GM19324 (cell line): ENCODE measurements at regions not wholly inside any gene's neighbourhood (a gene's known extent, or its start where the extent isn't known, plus 50 kb on each side); places are given as distances from the start of the nearest gene placed in this dataset.
"Not testable (repeated sequence)": the region's sequence is repeated elsewhere in the genome, so short reads cannot be mapped to it uniquely, and the experiment has no call there.

Source experiments
- ATAC-seq: cut with Tn5 transposase; IDR thresholded peaks from one replicate; pipeline ENCODE4 v1.9.1; 2021; ENCODE audit warnings: mild to moderate bottlenecking, moderate library complexity; ENCODE audit not compliant: unreplicated experiment, low FRiP score

DNA sequence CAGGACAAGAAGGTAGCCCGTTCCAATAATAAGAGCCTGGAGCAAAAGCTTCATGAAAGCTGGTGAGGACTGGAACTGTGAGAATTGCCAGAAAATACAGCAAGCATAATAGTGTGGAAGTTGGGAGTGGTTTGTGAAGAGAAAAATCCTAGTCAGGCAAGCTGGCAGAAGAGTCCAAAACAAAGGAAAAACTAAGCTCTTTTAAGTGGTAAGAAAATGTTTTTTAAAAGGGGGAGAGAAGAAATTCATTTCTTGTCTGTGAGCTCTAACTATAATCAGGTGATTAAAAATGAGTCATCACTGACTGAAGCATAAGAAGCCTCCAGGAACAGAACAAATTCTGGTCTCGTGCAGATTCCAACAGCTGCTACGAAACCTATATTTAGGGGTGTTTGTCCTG, 102.6 kb downstream of the CAAP1 start:
- ATAC-seq = no peak

DNA sequence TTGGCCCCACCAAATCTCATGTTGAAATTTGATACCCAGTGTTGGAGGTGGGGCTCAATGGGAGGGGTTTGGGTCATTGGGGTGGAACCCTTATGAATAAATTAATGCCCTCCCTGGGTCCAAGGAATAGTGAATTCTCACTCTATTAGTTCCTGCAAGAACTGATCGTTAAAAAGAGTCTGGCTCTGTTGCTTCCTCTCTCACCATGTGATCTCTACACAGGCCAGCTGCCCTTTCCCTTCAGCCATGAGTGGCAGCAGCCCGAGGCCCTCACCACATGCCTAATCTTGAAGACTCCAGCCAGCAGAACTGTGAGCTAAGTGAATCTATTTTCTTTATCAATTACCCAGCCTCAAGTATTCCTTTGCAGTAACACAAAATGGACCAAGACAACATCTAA, 106.0 kb downstream of the CAAP1 start:
- no peak for ATAC-seq

DNA sequence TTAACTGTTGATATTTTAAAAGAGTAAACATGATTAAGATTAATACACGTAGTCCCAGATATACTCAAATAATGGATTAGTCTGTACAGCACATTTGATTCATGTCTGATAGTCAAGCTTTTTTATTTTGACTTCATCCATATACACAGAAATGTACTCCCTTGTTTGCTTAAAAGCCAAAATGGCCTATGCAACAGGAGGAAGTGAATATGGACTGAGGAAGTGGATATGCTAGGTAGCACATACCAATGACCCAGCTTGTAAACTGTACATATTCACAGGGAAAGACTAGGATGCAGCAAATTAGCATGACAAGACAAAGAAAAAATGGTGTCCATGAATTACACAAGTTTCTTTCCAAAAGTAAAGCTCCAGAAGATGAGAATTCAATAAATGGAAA, 109.7 kb downstream of the CAAP1 start:
- no peak for ATAC-seq

DNA sequence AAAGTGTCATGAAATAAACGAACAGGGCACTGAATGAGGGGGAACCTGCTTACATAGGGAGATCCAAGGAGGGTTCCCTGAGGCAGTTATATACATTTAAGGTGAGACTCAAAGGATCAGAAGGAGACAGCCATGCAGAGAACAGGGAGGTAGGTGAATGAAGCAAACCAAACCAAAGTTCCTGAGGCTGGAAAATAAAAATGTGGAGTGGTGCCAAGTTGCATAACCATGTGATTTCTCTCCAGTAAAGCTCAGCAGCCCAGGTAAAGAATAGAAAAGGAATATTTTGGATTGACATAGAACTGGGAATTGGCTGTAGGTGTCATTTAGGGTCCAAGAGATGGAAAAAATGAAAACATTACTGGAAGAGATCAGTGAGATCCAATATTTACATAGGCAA, 110.7 kb downstream of the CAAP1 start:
- ATAC-seq = no peak

DNA sequence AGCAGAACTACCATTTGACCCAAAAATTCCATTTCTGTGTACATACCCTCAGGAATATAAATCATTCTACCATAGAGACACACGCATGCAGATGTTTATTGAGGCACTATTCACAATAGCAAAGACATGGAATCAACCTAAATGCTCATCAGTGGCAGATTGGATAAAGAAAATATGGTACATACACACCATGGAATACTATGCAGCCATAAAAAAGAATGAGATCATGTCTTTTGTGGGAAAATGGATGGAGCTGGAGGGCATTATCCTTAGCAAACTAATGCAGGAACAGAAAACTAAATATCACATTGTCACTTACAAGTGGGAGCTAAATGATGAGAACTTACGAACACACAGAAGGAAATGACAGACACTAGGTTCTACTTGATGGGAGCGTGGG, 112.3 kb downstream of the CAAP1 start:
- not testable (repeated sequence) for ATAC-seq

DNA sequence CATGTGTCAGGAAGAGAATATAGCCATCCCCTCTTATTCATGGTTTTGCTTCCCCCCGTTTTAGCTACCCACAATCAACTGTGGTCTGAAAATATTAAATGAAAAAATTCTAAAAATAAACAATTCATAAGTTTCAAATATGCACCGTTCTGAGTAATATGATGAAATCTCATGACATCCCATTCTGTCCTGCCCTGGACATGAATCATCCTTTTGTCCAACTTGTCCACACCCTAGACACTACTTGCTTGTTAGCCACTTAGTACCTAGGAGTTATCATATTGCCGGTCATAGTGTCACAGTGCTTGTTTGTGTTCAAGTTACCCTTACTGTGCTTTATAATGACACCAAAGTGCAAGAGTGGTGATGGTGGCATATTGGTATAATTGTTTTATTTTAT, 113.5 kb downstream of the CAAP1 start:
- no peak for ATAC-seq

DNA sequence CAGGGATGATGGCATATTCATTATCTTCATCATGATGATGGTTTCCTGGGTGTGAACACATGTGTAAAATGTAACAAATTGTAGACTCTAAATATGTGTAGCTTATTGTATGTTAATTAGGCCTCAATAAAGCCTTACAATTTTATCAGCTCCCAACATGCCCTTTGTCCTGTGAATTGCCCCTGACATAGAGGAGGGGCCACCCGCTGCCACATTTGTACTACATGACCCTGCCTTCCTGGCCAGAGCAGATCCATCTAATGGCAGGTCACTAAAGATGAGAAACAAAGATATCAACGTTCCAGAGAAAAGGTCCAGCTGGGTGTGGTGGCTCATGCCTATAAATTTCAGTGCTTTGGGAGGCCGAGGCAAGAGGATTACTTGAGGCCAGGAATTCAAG, 117.2 kb downstream of the CAAP1 start:
- no peak for ATAC-seq

DNA sequence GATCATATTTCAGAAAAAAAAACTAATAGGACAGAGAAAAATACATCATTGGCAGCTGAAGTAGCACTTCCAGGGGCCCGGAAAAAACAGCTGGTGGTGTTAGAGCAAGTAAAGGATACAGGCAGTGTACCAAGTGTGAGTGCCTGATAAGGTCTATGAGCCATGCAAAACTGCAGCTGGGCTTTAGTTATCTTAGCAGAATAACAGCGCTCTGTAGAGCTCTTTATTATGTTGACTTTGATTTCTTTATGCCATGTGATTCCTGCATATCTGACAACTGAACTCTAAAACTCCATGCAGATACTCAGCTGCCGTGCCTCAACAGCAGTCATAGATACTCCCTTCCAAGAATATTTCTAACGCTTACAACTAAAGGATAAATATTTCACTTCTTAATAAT, 119.5 kb downstream of the CAAP1 start:
- ATAC-seq = no peak

DNA sequence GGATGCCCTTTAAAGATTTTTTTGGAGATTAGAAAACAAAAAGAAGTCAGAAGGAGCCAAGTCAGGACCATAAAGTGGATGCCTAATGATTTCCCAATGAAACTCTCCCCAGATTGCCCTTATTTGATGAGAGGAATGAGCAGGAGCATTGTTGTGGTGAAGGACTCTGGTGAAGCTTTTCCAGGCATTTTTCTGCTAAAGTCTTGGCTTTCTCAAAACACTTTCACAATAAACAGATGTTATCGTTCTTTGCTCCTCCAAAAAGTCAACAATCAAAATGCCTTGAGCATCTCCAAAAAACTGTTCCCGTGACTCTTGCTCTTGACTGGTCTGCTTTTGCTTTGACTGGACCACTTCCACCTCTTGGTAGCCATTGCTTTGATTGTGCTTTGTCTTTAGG, 121.8 kb downstream of the CAAP1 start:
- ATAC-seq = no peak

DNA sequence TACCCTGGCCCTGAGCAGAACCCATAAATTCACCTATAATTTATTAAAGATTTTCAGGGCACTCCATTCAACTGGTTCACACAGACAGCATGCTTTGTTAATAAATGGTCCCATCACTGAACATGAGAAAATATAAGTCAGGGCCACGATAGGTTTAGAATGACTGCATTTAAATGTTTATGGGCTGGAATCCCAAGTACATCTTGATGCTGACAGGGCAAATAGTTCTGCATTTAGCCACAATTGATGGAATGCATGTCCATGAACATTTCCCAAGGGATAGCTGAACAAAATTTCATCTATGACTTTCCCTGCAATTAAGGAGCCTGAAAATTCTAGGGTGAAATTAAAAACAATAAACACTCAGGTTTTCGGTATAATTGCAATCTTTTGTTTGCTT, 124.5 kb downstream of the CAAP1 start:
- ATAC-seq = no peak

DNA sequence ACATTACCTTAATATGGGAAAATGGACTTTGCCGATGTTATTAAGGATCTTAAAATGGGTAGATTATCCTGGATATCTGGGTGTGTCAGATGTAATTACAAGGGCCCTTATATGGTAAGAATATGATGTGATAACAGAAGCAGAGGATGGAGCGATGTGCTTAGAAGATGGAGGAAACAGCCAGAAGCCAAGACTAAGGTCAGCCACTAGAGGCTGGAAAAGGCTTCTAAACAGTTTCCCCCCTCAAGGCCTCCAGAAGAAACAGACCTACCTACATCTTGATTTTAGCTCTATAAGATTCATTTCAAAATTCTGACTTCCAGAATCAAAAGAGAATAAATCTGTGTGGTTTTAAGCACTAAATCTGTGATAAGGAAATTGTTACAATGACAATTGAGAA, 131.9 kb downstream of the CAAP1 start:
- ATAC-seq = no peak

DNA sequence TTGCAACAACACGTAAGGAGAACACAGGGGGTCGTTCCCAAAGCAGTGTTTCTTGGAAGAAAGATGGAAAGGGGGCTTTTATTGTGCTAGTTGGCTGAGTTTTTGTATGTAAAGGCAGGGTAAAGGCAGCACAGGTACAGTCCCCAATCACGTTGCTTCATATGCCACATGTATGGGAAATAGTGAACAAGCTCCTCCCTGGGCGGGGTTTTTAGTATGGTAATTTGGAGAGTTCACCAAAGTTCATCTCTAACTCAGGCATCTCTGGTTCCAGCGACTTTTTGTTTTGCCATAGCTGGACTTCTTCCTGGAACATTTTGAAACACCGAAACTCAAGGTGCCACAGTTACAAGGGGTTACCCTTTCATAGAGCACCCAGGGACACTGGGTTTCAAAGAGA, 133.9 kb downstream of the CAAP1 start:
- no peak for ATAC-seq

DNA sequence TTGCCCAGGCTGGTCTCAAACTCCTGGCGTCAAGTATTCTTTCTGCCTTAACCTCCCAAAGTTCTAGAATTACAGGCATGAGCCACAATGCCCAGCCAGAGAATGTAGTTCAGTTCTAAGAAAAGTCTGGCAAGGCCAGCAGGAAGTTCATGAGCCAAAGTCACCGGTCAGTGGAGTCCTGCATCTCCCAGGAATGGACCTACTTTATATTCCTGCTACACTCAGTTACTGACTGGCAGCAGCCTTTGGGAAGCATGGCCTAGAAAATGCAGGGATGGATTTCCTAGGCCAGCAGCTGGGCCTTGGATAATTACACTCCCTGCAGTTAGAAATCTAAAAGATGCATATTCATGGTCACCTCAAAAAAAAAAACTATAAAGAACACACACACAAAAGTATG, 135.7 kb downstream of the CAAP1 start:
- ATAC-seq = no peak

DNA sequence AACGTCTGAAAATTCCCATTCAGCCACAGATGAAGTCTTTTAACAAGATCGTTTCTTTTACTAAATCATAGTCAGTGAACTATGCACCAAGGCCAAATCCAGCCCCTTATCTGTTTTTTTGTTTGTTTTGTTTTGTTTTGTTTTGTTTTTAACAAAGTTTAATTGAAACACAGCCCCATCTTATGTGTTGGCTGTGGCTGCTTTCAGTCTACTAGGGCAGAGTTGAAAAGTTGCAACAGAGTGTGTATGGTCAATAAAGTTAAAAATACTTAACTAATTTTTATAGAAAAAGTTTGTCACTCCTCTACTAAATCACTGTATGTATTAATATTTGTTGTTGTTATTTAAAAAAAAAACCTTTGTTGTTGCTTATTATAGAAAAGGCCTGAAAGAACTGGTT, 137.1 kb downstream of the CAAP1 start:
- ATAC-seq = no peak

DNA sequence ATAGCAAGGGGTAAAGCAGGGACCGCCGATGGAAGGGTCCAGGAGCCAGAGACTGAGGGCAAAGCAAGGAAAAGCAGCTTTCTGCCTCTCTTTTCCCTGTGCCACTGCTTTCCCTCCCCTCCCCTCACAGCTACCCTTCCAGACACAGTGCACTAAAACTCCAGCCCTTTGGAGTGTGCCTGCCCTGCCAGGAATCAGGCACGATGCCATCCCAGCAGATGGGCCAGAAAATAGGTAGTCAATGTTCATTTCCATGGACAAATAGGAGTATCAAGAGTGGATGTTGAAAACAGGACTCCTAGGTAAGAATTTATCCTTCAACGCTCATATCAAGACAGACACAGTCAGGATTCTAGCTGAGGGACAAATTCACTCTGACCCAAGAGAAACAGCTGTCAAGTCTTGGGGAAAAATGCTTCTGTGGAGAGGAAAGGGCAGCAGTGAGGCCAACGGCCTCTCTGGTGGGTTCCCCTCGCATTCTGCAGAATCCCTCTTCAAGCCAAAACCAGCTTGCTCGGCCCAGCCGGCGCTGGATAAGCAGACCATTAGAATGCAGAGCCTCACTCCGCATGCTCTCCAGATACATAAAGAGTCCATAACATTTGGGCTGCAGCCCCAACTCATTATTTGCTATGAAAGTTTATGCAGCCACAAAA, 138.0 kb downstream of the CAAP1 start:
- no peak for ATAC-seq

DNA sequence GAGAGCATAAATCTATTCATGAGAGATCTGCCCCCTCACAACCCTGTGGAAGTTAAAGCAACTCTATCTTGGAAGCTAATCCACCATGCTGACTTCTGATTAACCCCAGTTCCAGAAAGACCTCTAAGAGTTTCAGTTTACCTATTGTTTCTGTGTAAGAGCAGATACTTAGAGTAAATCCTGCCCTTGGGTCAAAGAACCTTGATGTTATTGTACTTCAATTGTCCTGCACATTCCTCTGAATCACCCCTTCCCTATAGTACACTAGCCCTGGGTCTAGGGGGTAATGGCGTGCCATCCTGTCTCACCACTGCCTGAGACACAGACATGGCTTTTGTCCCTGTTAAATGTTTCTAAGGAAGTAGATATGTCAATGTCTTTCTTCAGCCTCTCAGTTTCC, 138.6 kb downstream of the CAAP1 start:
- ATAC-seq = no peak

DNA sequence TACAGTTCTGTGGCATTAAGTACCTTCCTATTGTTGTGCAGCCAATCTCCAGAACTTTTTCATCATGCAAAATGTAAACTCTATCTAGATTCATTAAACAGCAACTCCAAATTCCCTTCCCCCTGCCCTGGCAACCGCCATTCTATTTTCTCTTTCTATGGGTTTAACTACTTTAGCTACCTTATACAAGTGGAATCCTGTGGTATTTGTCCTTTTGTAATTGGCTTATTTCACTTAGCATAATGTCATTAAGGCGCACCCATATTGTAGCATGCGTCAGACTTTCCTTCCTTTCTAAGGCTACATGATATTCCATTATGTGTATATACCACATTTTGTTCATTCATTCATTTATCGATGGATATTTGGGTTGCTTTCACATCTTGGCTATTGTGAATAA, 142.4 kb downstream of the CAAP1 start:
- no peak for ATAC-seq

DNA sequence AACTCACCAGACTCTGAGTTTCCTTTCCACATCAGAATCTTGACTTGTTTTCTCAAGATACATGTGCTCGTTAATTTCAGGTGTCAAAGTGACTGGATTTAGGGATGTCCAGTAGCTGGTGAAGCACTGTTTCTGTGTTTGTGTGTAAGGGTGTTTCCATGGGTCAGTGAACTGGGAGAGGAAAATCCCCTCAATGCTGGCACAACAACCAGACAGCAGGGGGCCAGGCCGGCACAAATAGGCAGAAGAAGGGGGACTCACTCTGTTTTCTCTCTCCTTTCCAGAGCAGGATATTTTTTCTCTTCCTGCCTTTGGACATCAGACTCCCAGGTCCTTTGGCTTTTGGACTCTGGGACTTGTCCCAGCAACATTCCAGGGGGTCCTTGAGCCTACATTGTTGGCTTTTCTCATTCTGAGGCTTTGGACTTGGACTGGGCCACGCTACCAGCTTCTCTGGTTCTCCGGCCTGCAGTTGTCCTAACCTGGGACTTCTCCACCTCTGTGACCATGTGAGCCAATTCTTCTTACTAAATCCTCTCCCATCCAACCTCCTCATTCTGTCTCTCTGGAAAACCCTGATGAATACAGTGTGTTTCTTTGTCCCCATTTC, 144.0 kb downstream of the CAAP1 start:
- ATAC-seq = no peak

DNA sequence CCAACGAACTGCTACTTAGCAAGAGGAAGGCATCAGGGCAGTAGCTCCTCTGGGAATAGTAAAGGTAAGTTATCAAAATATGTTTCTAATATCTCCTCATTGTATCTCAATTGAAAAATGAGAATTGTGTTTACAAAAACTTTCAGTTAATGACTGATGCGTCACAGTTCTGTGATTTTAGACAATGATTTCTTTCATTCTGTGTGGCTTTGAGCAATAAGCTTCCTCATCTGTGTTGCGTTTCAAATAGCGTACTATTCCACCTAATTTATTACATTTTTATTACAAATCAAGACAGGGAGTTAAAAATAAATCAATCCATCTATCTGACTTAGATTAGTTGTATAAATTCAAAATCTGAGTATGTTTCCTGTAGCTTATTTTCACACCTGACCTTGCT, 145.0 kb downstream of the CAAP1 start:
- ATAC-seq = no peak

DNA sequence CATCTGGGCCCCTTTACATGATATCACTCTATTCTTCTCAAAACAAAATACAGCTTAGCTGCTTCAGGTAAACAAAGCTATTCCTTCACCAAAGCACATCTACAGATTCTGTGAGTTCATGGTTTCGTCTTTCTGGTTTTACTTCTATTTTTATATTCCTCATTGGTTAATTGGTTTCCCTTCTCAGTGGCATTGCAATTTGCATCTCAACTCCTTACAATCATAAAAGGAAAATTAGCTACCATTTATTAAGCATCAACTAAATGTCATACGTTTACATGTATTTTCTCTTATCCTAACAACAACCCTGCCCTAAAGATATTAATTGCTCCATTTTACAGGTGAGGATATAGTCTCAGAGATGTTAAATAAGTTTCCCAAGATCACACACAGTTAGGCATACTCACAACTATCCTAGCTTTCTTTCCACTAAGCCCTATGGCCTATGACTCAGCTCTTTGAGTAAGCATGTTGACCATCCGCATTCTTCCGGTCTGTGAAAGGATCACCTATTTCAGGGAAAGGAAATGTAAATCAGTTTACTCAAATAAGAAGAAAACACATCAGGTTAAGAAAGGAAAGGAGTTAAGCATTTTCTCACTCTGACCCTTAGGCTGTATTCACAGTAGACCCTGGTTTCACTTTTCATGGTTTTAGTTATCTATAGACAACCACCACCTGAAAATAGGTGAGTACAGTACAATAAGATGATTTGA, 146.1 kb downstream of the CAAP1 start:
- ATAC-seq = peak; percentile 81

DNA sequence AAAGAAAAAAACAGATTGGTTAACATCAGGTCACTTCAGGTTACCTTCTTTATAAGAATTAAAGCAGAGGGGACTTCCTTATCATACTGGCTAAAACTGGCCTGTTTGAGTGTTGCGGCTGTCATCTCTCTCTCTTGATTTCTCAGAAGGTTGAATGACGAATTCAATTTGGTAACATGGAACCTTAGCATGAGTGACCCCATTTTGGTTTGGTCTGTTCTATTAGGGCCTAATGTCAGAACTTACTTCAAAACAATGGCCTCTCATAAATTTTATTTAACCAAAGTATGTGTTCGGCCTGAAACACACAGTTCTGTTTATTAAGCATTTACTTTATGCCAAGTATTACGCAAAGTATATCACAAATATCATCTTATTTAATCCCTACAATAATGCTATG, 147.5 kb downstream of the CAAP1 start:
- no peak for ATAC-seq
